Gastrocnemius medialis (tissue), 4 donors: ENCODE measurements at regions not wholly inside any gene's neighbourhood (a gene's known extent, or its start where the extent isn't known, plus 50 kb on each side); places are given as distances from the start of the nearest gene placed in this dataset.

Experiments
- CTCF ChIP-seq, 5 experiments: fragments of 450-650 bp in 3 of 5; fragments of 200-600 bp in 2 of 5; sonication (generic) in 2 of 5; IDR thresholded peaks in 4 of 5; conservative IDR thresholded peaks in 1 of 5; 1 replicate in 4 of 5; 2 replicates in 1 of 5; pipeline ENCODE4 v1.5.1; 2016 to 2019; ENCODE audit warnings: antibody characterized with exemption in 5 of 5, mild to moderate bottlenecking in 3 of 5, moderate library complexity in 3 of 5
- POLR2A ChIP-seq, 2 donors: fragments of 450-650 bp; IDR thresholded peaks; one replicate each; pipeline ENCODE4 v1.6.1; 2017; ENCODE audit warnings: antibody characterized with exemption in 2 of 2, mild to moderate bottlenecking in 2 of 2, moderate library complexity in 2 of 2

- no peak for TF ChIP-seq POLR2A (IDR thresholded peaks at IDR 0.05)
- no peak for TF ChIP-seq CTCF (IDR thresholded peaks at IDR 0.05 in 4 of 5, conservative IDR thresholded peaks at IDR 0.05 in 1 of 5)
Measured at GRCh38 chr9:82637368-82637767, 425.6 kb downstream of the RASEF start.
